ENCODE measurements at regions not wholly inside any gene's neighbourhood (a gene's known extent, or its start where the extent isn't known, plus 50 kb on each side); places are given as distances from the start of the nearest gene placed in this dataset.

GRCh38 chr11:91373497-91373896 lies 851.1 kb upstream of the FAT3 start:
- peaks cover 3% of the 10 kb centered on the region for H3K9me3 Mint-ChIP-seq (ENCODE audit: insufficient read depth)
- Histone ChIP-seq H3K4me3 (ENCODE audit: control extremely low read depth in 1 of 5, extremely low read depth in 1 of 5, insufficient read depth in 1 of 5, low read depth in 2 of 5, low read length in 4 of 5) (no peak overlapping the region), H3K27me3 (replicated peaks in 1 of 4; ENCODE audit: control extremely low read depth in 1 of 4, control insufficient read depth in 3 of 4, insufficient read depth in 4 of 4, low read length in 3 of 4) (no peaks in the 10 kb centered on the region), H3K79me2 (ENCODE audit: control insufficient read depth, insufficient read depth, low read length) (no peaks in the 10 kb centered on the region), H4K20me1 (ENCODE audit: control insufficient read depth, insufficient read depth, low read length, poor library complexity, severe bottlenecking) (no peaks in the 10 kb centered on the region), H3K27ac (ENCODE audit: low read length in 2 of 2) (no peak overlapping the region), H3K4me1 (ENCODE audit: control insufficient read depth in 2 of 2, insufficient read depth in 2 of 2, low read length in 2 of 2) (no peaks in the 10 kb centered on the region), H3K36me3 (replicated peaks in 1 of 2; ENCODE audit: control extremely low read depth in 1 of 2, control insufficient read depth in 1 of 2, extremely low read depth in 1 of 2, insufficient read depth in 2 of 2, low read length in 1 of 2) (no peaks in the 10 kb centered on the region), H2AFZ (ENCODE audit: insufficient read depth, low read depth, low read length, poor library complexity, severe bottlenecking) (no peak overlapping the region), H3K9me3 (ENCODE audit: control extremely low read depth in 1 of 3, control insufficient read depth in 2 of 3, insufficient read depth in 1 of 3, low read length in 2 of 3) (no peaks in the 10 kb centered on the region), H3K9ac (ENCODE audit: low read length) (no peak overlapping the region), H3K4me2 (replicated peaks; ENCODE audit: low read depth, low read length, poor library complexity, severe bottlenecking) (no peak overlapping the region)
- H3K4me1 Mint-ChIP-seq, result no peaks in the 10 kb centered on the region
- whole genome bisulfite sequencing (ENCODE audit: insufficient coverage), result no CpG with 5 or more reads among the region's 4 CpGs
- H3K27me3 Mint-ChIP-seq, result no peaks in the 10 kb centered on the region
- TF ChIP-seq EZH2 (IDR thresholded peaks at IDR 0.05; ENCODE audit: borderline replicate concordance, insufficient read depth, low read depth, low read length, poor library complexity, severe bottlenecking) (no peak), CTCF (IDR thresholded peaks at IDR 0.05) (no peak)
- H3K27ac Mint-ChIP-seq, result no peak overlapping the region
- intact Hi-C loops (cut with micrococcal nuclease), result no loop called here
- ATAC-seq (ENCODE audit: low read depth) (no peak), DNase-seq (no peak)
- POLR2A ChIA-PET, result no interaction called here
- no peak overlapping the region for H3K4me3 Mint-ChIP-seq
- CTCF ChIA-PET, result no interaction called here

- POLR2A ChIA-PET, result no interaction called here
- H3K4me2 ChIP-seq (replicated peaks; ENCODE audit: low read depth, low read length, poor library complexity, severe bottlenecking), result no peak overlapping the region
- intact Hi-C loops (cut with micrococcal nuclease), result no loop called here
- DNase-seq (no peak), ATAC-seq (ENCODE audit: low read depth) (no peak)
- Mint-ChIP-seq H3K9me3 (ENCODE audit: insufficient read depth) (peaks cover 3% of the 10 kb centered on the region), H3K4me1 (no peaks in the 10 kb centered on the region), H3K27me3 (no peaks in the 10 kb centered on the region), H3K4me3 (no peak overlapping the region), H3K27ac (no peak overlapping the region)
- no peak for TF ChIP-seq EZH2 (IDR thresholded peaks at IDR 0.05; ENCODE audit: borderline replicate concordance, insufficient read depth, low read depth, low read length, poor library complexity, severe bottlenecking)
- no peak for TF ChIP-seq CTCF (IDR thresholded peaks at IDR 0.05)
- H4K20me1 ChIP-seq (ENCODE audit: control insufficient read depth, insufficient read depth, low read length, poor library complexity, severe bottlenecking), result no peaks in the 10 kb centered on the region
- no peaks in the 10 kb centered on the region for H3K4me1 ChIP-seq (ENCODE audit: control insufficient read depth in 2 of 2, insufficient read depth in 2 of 2, low read length in 2 of 2)
- no peak overlapping the region for H2AFZ ChIP-seq (ENCODE audit: insufficient read depth, low read depth, low read length, poor library complexity, severe bottlenecking)
- H3K36me3 ChIP-seq (replicated peaks in 1 of 2; ENCODE audit: control extremely low read depth in 1 of 2, control insufficient read depth in 1 of 2, extremely low read depth in 1 of 2, insufficient read depth in 2 of 2, low read length in 1 of 2), result no peaks in the 10 kb centered on the region
- 90% methylated on average over 2 of the region's 6 CpGs for WGBS (ENCODE audit: insufficient coverage)
- H3K9ac ChIP-seq (ENCODE audit: low read length), result no peak overlapping the region
- CTCF ChIA-PET, result no interaction called here
- H3K79me2 ChIP-seq (ENCODE audit: control insufficient read depth, insufficient read depth, low read length), result no peaks in the 10 kb centered on the region
- no peak overlapping the region for H3K27ac ChIP-seq (ENCODE audit: low read length in 2 of 2)
- no peak overlapping the region for H3K4me3 ChIP-seq (ENCODE audit: control extremely low read depth in 1 of 5, extremely low read depth in 1 of 5, insufficient read depth in 1 of 5, low read depth in 2 of 5, low read length in 4 of 5)
- H3K9me3 ChIP-seq (ENCODE audit: control extremely low read depth in 1 of 3, control insufficient read depth in 2 of 3, insufficient read depth in 1 of 3, low read length in 2 of 3), result no peaks in the 10 kb centered on the region
- no peaks in the 10 kb centered on the region for H3K27me3 ChIP-seq (replicated peaks in 1 of 4; ENCODE audit: control extremely low read depth in 1 of 4, control insufficient read depth in 3 of 4, insufficient read depth in 4 of 4, low read length in 3 of 4)
Observed at GRCh38 chr11:91366816-91367215, 857.8 kb upstream of the FAT3 start.
